Colonic mucosa (tissue), 4 donors: ENCODE measurements at regions not wholly inside any gene's neighbourhood (a gene's known extent, or its start where the extent isn't known, plus 50 kb on each side); places are given as distances from the start of the nearest gene placed in this dataset.

Source experiments
- DNase-seq: peaks from one replicate; pipeline ENCODE4 v3.0.0-alpha.2; 2020
- H3K27ac ChIP-seq: fragments of 200-600 bp; one replicate; pipeline ENCODE4 v1.8.0; 2021
- H3K27me3 ChIP-seq: fragments of 200-600 bp; one replicate; pipeline ENCODE4 v1.8.0; 2021
- H3K36me3 ChIP-seq: fragments of 200-600 bp; one replicate; pipeline ENCODE4 v1.8.0; 2021
- H3K4me1 ChIP-seq: fragments of 200-600 bp; one replicate; pipeline ENCODE4 v1.8.0; 2021; ENCODE audit warnings: mild to moderate bottlenecking
- H3K4me3 ChIP-seq: fragments of 200-600 bp; one replicate; pipeline ENCODE4 v1.8.0; 2021
- H3K9ac ChIP-seq, 2 donors: one replicate each; pipeline ENCODE4 v1.7.0; 2013; ENCODE audit warnings: control low read depth in 2 of 2, low read depth in 2 of 2, low read length in 2 of 2
- H3K9me3 ChIP-seq: fragments of 200-600 bp; one replicate; pipeline ENCODE4 v1.8.0; 2021
- intact Hi-C: fragments of 100-400 bp; cut with DNase I; formaldehyde crosslinking; loops from one replicate; pipeline ENCODE4 v1.14.1; 2022
- TF ChIP-seq, protein P1 (sequence below): fragments of 200-600 bp; IDR thresholded peaks from one replicate; pipeline ENCODE4 v1.8.0; 2022; ENCODE audit warnings: antibody characterized with exemption, mild to moderate bottlenecking
- donor health status: healthy.
- donor health status: DM: no; HTN: no; CAD: no.
- donor health status: DM: no; HTN: no; CAD: no.

DNA sequence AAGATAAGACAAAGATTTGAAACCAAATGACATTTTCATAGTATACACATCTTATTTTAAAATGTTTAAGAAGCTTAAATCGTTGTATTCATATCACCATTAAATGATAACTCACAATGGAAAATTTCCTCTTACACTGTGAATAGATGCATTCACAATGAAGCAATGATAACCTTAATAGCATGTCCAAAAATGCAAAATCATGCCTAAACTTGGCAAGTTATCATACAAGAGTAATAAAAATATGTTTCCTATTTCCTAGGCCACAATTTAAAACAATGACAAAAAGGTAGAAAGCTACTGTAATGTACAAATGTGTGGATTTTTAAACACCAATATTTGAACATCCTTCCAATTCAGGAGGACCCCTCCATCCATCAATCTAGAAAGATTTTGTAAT lies 157.4 kb upstream of the GULP1 start:
- Histone ChIP-seq H3K4me1 (no peaks in the 10 kb centered on the region), H3K27me3 (no peaks in the 10 kb centered on the region), H3K27ac (no peak overlapping the region), H3K9ac (no peak overlapping the region), H3K36me3 (no peaks in the 10 kb centered on the region), H3K4me3 (no peak overlapping the region), H3K9me3 (no peaks in the 10 kb centered on the region)
- TF ChIP-seq, protein P1, sequence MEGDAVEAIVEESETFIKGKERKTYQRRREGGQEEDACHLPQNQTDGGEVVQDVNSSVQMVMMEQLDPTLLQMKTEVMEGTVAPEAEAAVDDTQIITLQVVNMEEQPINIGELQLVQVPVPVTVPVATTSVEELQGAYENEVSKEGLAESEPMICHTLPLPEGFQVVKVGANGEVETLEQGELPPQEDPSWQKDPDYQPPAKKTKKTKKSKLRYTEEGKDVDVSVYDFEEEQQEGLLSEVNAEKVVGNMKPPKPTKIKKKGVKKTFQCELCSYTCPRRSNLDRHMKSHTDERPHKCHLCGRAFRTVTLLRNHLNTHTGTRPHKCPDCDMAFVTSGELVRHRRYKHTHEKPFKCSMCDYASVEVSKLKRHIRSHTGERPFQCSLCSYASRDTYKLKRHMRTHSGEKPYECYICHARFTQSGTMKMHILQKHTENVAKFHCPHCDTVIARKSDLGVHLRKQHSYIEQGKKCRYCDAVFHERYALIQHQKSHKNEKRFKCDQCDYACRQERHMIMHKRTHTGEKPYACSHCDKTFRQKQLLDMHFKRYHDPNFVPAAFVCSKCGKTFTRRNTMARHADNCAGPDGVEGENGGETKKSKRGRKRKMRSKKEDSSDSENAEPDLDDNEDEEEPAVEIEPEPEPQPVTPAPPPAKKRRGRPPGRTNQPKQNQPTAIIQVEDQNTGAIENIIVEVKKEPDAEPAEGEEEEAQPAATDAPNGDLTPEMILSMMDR, result no peak
- DNase-seq, result no peak
- intact Hi-C loops, result no loop called here

DNA sequence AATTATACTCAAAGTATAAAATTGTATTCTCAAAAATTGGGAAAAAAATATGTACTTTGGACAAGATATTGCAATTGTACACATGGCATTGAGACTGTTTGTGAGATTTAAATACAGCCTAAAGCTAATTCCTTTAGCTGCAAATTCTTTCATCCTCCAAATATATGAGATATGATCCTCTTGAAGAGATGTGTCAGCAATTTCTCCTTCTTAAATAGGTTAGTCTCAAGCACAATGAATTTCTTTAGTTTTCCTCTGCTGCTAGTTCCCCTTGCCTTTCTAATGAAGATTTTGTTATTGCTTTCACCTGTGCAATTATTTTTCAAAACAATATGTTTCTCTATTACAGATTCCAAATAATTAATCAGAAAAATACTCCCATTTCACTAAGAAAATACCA lies 153.4 kb upstream of the GULP1 start:
- intact Hi-C loops, result no loop called here
- H3K9me3 ChIP-seq, result no peaks in the 10 kb centered on the region
- DNase-seq, result no peak
- TF ChIP-seq, protein P1, result no peak
- H3K9ac ChIP-seq, result no peak overlapping the region
- no peaks in the 10 kb centered on the region for H3K27me3 ChIP-seq
- no peaks in the 10 kb centered on the region for H3K36me3 ChIP-seq
- H3K4me3 ChIP-seq, result no peak overlapping the region
- H3K27ac ChIP-seq, result no peak overlapping the region
- no peaks in the 10 kb centered on the region for H3K4me1 ChIP-seq

DNA sequence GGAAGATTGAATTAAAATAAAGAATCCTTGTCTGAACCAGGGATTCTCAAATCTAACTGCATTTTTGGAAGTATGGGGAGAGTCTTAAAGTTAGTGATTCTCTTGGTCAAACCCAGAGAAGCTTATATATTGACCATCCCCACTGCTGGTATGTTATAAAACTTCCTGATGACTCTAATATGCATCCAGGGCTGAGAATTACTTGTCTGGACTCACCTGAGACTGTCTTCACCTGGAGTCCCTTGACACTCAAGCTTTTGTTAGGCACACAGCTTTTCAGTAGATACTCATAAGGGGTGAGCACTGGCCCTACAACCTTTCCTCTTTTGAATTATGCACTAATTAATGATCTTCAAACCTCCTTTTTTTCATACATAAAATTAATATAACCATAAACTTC lies 149.6 kb upstream of the GULP1 start:
- DNase-seq, result no peak
- no peak overlapping the region for H3K4me3 ChIP-seq
- intact Hi-C loops, result no loop called here
- TF ChIP-seq, protein P1, result no peak
- H3K9me3 ChIP-seq, result no peaks in the 10 kb centered on the region
- no peaks in the 10 kb centered on the region for H3K4me1 ChIP-seq
- no peaks in the 10 kb centered on the region for H3K36me3 ChIP-seq
- H3K27ac ChIP-seq, result no peak overlapping the region
- no peak overlapping the region for H3K9ac ChIP-seq
- no peaks in the 10 kb centered on the region for H3K27me3 ChIP-seq

DNA sequence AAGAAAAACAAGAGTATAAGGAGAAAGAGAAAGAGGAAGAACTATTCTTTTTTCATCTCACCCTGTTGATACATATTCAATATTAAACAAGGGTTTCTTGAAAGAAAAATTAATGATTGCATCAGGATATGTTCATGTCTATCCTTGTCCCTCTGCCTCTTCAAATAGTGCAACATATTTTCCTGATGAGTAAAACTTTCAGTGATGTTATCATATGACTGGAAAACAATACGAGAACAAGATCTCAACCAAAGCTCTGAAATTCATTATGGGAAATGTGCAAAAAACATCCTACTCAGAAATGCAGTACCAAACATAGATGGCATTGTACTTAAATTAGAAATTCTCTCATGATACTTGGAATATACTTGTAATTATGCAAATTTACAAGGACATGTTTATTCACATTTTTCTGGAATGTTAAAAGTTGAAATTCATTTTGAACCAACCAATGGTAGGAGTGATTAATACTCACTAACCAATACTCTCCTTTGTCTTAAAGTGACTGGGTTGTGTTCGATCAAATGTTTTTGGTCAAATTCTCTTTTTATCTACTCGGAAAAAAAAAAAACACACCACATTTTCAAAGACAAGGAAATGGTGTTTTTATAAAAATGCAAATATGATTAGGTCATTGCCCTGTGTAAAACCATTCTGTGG lies 148.9 kb upstream of the GULP1 start:
- TF ChIP-seq, protein P1, result no peak
- intact Hi-C loops, result no loop called here
- Histone ChIP-seq H3K27ac (no peak overlapping the region), H3K4me3 (no peak overlapping the region), H3K27me3 (no peaks in the 10 kb centered on the region), H3K36me3 (no peaks in the 10 kb centered on the region), H3K9ac (no peak overlapping the region), H3K4me1 (no peaks in the 10 kb centered on the region), H3K9me3 (no peaks in the 10 kb centered on the region)
- DNase-seq, result no peak

DNA sequence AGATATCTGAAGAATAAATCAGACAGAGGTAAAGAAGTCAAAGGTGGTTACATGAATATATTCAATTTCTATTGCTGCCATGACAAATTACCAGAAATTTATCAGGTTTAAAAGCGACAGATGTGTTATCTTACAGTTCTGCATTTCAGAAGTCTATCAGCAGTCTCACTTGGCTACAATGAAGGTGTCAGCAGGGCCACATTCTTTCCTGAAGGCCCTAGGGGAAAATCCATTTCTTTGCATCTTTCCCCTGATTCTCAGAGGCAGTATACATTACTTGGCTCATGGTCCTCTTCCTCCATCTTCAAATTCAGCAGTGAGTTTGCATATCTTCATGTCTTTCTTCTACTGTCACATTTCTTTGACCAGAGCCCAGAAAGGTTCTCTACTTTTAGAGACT lies 145.8 kb upstream of the GULP1 start:
- Histone ChIP-seq H3K9ac (no peak overlapping the region), H3K4me3 (no peak overlapping the region), H3K27ac (no peak overlapping the region), H3K9me3 (no peaks in the 10 kb centered on the region), H3K4me1 (no peaks in the 10 kb centered on the region), H3K36me3 (no peaks in the 10 kb centered on the region), H3K27me3 (no peaks in the 10 kb centered on the region)
- intact Hi-C loops, result no loop called here
- DNase-seq, result no peak
- TF ChIP-seq, protein P1, result no peak
